ENCODE measurements at regions not wholly inside any gene's neighbourhood (a gene's known extent, or its start where the extent isn't known, plus 50 kb on each side); places are given as distances from the start of the nearest gene placed in this dataset.

GRCh38 chr9:79989079-79989478 is 417.3 kb downstream of the TLE4 start:
- no peak for DNase-seq (ENCODE audit: low spot score)

- DNase-seq (ENCODE audit: low spot score) = no peak
Observed at GRCh38 chr9:79988126-79988525, 416.4 kb downstream of the TLE4 start.

GRCh38 chr9:79986437-79986836 is 414.7 kb downstream of the TLE4 start:
- no peak for DNase-seq (ENCODE audit: low spot score)

GRCh38 chr9:79985772-79986171 is 414.0 kb downstream of the TLE4 start:
- no peak for DNase-seq (ENCODE audit: low spot score)

- no peak for DNase-seq (ENCODE audit: low spot score)
Observed at GRCh38 chr9:79985264-79985663, 413.5 kb downstream of the TLE4 start.

GRCh38 chr9:79984429-79985067 is 412.8 kb downstream of the TLE4 start:
- DNase-seq (ENCODE audit: low spot score) = no peak

GRCh38 chr9:79980432-79980831 is 408.7 kb downstream of the TLE4 start:
- DNase-seq (ENCODE audit: low spot score) = no peak

GRCh38 chr9:79977510-79978197 is 405.9 kb downstream of the TLE4 start:
- no peak for DNase-seq (ENCODE audit: low spot score)

GRCh38 chr9:79977074-79977435 is 405.3 kb downstream of the TLE4 start:
- no peak for DNase-seq (ENCODE audit: low spot score)

- DNase-seq (ENCODE audit: low spot score) = no peak
Observed at GRCh38 chr9:79976257-79977073, 404.7 kb downstream of the TLE4 start.

- DNase-seq (ENCODE audit: low spot score) = peak; percentile 40
Observed at GRCh38 chr9:79975621-79976256, 404.0 kb downstream of the TLE4 start.

GRCh38 chr9:79974806-79975422 is 403.1 kb downstream of the TLE4 start:
- DNase-seq (ENCODE audit: low spot score) = no peak

GRCh38 chr9:79973627-79974026 is 401.9 kb downstream of the TLE4 start:
- DNase-seq (ENCODE audit: low spot score) = no peak

- DNase-seq (ENCODE audit: low spot score) = peak; percentile 18
Observed at GRCh38 chr9:79970146-79970425, 398.3 kb downstream of the TLE4 start.

GRCh38 chr9:79969393-79970145 is 397.8 kb downstream of the TLE4 start:
- no peak for DNase-seq (ENCODE audit: low spot score)

- DNase-seq (ENCODE audit: low spot score) = no peak
Observed at GRCh38 chr9:79968533-79968932, 396.8 kb downstream of the TLE4 start.

- DNase-seq (ENCODE audit: low spot score) = no peak
Observed at GRCh38 chr9:79962836-79963235, 391.1 kb downstream of the TLE4 start.

GRCh38 chr9:79962150-79962549 is 390.4 kb downstream of the TLE4 start:
- DNase-seq (ENCODE audit: low spot score) = no peak

GRCh38 chr9:79955300-79955699 is 383.5 kb downstream of the TLE4 start:
- no peak for DNase-seq (ENCODE audit: low spot score)

GRCh38 chr9:79953908-79954307 is 382.1 kb downstream of the TLE4 start:
- no peak for DNase-seq (ENCODE audit: low spot score)

GRCh38 chr9:79952401-79952800 is 380.6 kb downstream of the TLE4 start:
- no peak for DNase-seq (ENCODE audit: low spot score)

GRCh38 chr9:79946712-79947111 is 374.9 kb downstream of the TLE4 start:
- DNase-seq (ENCODE audit: low spot score) = peak; percentile 46

Data from Ammon's horn (tissue), 1 donor.